Activated naive CD8-positive, alpha-beta T cell treated with anti-CD3 and anti-CD28 coated beads, Interleukin-2, amount 10 ng/mL, durations not matched to agents 7 days and 5 days (primary cell): ENCODE measurements at regions not wholly inside any gene's neighbourhood (a gene's known extent, or its start where the extent isn't known, plus 50 kb on each side); places are given as distances from the start of the nearest gene placed in this dataset.
"Not testable (repeated sequence)": the region's sequence is repeated elsewhere in the genome, so short reads cannot be mapped to it uniquely, and the experiment has no call there.

Experiments used
- ATAC-seq: fragments of 150-1000 bp; cut with Tn5 transposase; one replicate; pipeline ENCODE4 v1.10.0; 2021; ENCODE audit warnings: low read depth, moderate library complexity
- POLR2A ChIA-PET: fragments of 350-600 bp; sonication (Branson Sonifier 250); formaldehyde crosslinking; loops from one replicate; lab custom pipeline; 2021; ENCODE audit warnings: antibody characterized with exemption; lab: Charles Lee
- DNase-seq: peaks from one replicate; pipeline ENCODE4 v3.0.0; 2021
- H3K27ac Mint-ChIP-seq: one replicate; pipeline ENCODE4 v1.8.0; 2022; ENCODE audit warnings: mild to moderate bottlenecking, mixed read lengths
- H3K27me3 Mint-ChIP-seq: one replicate; pipeline ENCODE4 v1.8.0; 2022; ENCODE audit warnings: mild to moderate bottlenecking, moderate library complexity, mixed read lengths
- H3K36me3 Mint-ChIP-seq: one replicate; pipeline ENCODE4 v1.8.0; 2021; ENCODE audit warnings: mild to moderate bottlenecking, mixed read lengths
- H3K4me1 Mint-ChIP-seq: one replicate; pipeline ENCODE4 v1.8.0; 2021; ENCODE audit warnings: mixed read lengths
- H3K4me3 Mint-ChIP-seq: one replicate; pipeline ENCODE4 v1.8.0; 2022; ENCODE audit warnings: mild to moderate bottlenecking, moderate library complexity, mixed read lengths
- H3K9me3 Mint-ChIP-seq: one replicate; pipeline ENCODE4 v1.8.0; 2021; ENCODE audit warnings: mixed read lengths

DNA sequence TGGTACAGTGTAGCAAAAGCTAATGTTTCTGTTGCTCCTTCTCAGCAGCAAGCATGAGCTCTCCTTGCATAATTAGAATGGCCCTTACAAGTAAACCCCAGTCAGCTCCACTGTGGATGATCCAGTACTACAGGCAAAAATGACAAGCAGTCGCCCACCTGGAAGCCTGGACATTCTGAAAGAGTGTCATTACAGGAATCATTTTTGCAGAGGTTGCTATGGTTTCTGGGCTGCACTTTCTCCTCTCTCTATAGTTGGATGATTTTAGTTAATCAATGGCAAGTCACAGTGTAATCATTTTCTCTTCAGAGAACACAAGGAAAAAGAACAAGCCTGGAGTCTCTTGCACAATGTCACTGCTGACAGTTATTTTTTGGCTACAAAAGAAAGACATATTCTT lies 102.9 kb upstream of the MYO3A start:
- ATAC-seq (no peak), DNase-seq (no peak)
- Mint-ChIP-seq H3K4me3 (no peak overlapping the region), H3K36me3 (no peaks in the 10 kb centered on the region), H3K9me3 (no peaks in the 10 kb centered on the region), H3K27ac (no peak overlapping the region), H3K4me1 (no peaks in the 10 kb centered on the region), H3K27me3 (peaks cover 4% of the 10 kb centered on the region)
- POLR2A ChIA-PET, result no interaction called here

DNA sequence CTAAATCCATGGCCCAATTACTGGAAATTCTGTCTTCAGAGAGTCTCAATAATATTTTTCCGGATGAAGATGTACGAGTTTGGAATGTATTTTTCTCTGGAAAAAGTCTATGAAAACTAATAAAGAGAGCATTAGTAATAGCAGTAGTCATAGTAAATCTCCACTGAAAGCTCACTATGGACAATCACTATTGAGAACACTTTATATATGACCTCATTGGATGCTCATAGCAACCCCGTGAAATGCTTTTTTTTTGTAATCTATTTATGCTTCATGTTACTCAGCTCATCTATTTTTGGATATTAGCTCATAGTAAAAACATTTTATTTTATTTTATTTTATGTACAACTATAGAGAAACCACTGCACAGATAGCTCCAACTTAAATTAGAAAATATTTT lies 94.3 kb upstream of the MYO3A start:
- POLR2A ChIA-PET, result no interaction called here
- DNase-seq, result no peak
- ATAC-seq, result no peak
- Mint-ChIP-seq H3K36me3 (no peaks in the 10 kb centered on the region), H3K27ac (no peak overlapping the region), H3K4me1 (no peaks in the 10 kb centered on the region), H3K4me3 (no peak overlapping the region), H3K9me3 (peaks cover 1% of the 10 kb centered on the region), H3K27me3 (no peaks in the 10 kb centered on the region)

DNA sequence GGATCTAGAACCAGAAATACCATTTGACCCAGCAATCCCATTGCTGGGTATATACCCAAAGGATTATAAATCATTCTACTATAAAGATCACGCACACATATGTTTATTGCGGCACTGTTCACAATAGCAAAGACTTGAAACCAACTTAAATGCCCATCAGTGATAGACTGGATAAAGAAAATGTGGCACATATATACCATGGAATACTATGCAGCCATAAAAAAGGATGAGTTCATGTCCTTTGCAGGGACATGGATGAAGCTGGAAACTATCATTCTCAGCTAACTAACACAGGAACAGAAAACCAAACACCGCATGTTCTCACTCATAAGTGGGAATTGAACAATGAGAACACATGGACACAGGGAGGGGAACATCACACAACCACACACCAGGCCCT lies 93.2 kb upstream of the MYO3A start:
- H3K4me3 Mint-ChIP-seq, H3K4me1 Mint-ChIP-seq, POLR2A ChIA-PET, H3K36me3 Mint-ChIP-seq, DNase-seq, H3K27ac Mint-ChIP-seq, H3K27me3 Mint-ChIP-seq, ATAC-seq, H3K9me3 Mint-ChIP-seq: not testable (repeated sequence)

DNA sequence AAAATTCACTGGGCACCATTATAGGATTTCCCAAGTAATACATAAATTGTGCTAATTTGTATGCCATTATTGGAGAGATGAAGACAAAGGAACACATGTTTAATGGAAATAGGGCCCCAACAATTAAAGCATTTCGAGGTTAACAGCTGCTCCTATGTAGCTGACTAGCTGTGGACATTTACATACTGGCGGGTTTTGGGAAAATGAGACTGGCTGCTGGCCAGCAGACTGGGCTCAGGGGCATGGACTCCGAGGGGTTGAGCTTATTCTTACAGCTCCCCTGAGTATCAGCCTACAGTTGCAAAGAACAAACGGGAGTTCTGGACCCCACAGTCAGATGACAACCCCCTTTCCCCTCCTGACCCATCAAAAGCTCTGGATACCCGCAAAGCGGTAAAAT lies 91.9 kb upstream of the MYO3A start:
- Mint-ChIP-seq H3K4me3 (no peak overlapping the region), H3K27ac (no peak overlapping the region), H3K9me3 (peaks cover 1% of the 10 kb centered on the region), H3K27me3 (peaks cover 2% of the 10 kb centered on the region), H3K4me1 (no peaks in the 10 kb centered on the region), H3K36me3 (no peaks in the 10 kb centered on the region)
- POLR2A ChIA-PET, result no interaction called here
- DNase-seq, result no peak
- ATAC-seq, result no peak

DNA sequence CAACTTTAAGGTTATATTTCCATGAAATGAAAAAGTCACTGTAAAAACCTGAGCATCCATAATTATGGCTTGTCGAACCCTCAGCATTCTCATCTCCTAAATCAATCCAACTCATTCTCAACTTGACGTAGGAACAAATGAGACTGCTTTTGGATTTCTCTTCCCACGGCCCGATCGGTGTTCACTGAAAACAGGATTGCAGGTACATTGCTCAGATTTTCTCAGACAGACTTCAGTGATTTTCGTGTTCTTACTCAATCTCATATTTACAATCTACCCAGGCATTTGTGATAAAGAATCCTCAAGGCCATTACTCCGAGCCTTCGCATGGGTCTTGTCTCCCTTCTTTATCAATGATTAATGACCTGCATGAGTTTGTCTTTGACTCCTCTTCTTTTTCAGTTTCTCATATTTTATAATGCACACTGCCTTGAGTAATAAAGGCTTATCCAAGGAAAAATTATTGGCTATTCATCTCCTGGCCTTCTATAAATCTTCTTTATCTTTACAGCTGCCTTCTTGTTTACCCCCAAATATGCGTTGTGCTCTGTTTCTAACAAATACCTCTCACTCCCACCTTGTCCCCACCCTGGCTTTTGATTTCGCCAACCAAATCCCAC lies 90.4 kb upstream of the MYO3A start:
- Mint-ChIP-seq H3K4me1 (no peaks in the 10 kb centered on the region), H3K27ac (no peak overlapping the region), H3K9me3 (peaks cover 1% of the 10 kb centered on the region), H3K27me3 (peaks cover 2% of the 10 kb centered on the region), H3K36me3 (no peaks in the 10 kb centered on the region), H3K4me3 (no peak overlapping the region)
- DNase-seq (no peak), ATAC-seq (no peak)
- POLR2A ChIA-PET, result no interaction called here

DNA sequence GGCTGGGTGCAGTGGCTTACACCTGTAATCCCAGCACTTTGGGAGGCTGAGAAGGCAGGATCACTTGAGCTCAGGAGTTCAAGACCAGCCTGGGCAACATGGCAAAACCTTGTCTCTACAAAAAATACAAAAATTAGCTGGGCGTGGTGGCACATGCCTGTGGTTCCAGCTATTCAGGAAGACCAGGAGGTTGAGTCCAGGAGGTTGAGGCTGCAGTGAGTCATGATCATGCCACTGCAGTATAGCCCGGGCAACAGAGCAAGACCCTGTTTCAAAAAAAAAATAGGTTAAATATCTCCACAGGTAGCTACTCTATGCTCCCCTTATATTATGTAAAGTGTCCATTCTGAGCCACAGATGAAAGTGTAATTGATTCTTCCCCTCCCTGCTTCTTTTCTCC lies 89.3 kb upstream of the MYO3A start:
- H3K9me3 Mint-ChIP-seq, DNase-seq, H3K36me3 Mint-ChIP-seq, ATAC-seq, H3K4me1 Mint-ChIP-seq, H3K27me3 Mint-ChIP-seq, H3K4me3 Mint-ChIP-seq, H3K27ac Mint-ChIP-seq, POLR2A ChIA-PET: not testable (repeated sequence)

DNA sequence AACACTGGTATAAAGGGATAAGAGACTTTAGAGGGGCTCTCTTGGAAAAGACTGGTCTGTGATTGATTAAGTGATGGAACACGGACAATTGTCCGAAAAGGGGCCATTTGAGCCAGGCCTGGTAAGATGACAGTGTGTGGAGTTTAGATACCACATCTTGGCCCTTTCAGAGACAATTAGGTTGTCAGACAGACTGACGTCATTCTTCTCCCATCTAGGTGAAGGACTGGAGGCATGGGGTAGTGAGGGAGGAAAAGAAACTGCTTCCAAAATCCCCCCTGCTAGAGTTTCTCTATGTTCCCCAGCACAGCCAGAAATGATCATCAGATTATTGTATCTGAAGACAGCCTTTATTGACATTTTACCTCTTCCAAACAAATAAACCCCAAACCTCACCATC lies 84.8 kb upstream of the MYO3A start:
- Mint-ChIP-seq H3K27me3 (peaks cover 5% of the 10 kb centered on the region), H3K27ac (no peak overlapping the region), H3K36me3 (no peaks in the 10 kb centered on the region), H3K4me1 (no peaks in the 10 kb centered on the region), H3K9me3 (peaks cover 2% of the 10 kb centered on the region), H3K4me3 (no peak overlapping the region)
- ATAC-seq (no peak), DNase-seq (no peak)
- POLR2A ChIA-PET, result no interaction called here

DNA sequence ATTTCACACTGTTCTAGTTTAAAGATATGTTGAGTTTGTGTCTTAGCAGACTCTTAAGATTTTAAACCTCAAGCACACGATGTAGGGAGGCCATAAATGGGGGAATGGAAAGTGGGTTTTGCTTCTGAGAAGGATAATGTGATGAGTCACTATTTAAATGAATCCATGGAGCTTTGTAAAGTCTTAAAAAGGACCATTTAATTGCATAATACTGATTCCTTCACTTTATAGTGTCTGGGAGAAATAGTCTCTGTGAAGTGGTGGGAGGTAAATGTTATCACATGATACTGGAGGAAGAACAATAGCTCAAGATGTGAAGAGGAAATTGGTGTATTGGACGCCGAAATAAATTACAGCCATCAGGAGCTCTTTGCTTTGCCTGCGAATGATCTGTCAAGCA lies 84.0 kb upstream of the MYO3A start:
- Mint-ChIP-seq H3K36me3 (no peaks in the 10 kb centered on the region), H3K4me3 (no peak overlapping the region), H3K9me3 (peaks cover 2% of the 10 kb centered on the region), H3K27ac (no peak overlapping the region), H3K27me3 (peaks cover 4% of the 10 kb centered on the region), H3K4me1 (no peaks in the 10 kb centered on the region)
- DNase-seq, result no peak
- ATAC-seq, result no peak
- POLR2A ChIA-PET, result no interaction called here

DNA sequence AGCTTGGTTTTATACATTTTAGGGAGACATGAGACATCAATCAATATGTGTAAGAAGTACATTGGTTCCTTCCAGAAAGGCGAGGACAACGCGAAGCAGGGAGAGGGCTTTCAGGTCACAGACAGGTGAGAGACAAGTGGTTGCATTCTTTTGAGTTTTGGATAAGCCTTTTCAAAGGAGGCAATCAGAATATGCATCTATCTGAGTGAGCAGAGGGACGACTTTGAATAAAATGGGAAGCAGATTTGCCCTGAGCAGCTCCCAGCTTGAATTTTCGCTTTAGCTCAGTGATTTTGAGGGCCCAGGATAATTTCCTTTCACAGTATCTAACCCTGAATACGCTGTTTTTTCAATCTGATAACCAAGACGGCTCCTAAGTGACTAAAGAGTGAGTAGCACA lies 82.5 kb upstream of the MYO3A start:
- Mint-ChIP-seq H3K4me3 (no peak overlapping the region), H3K27me3 (peaks cover 2% of the 10 kb centered on the region), H3K4me1 (no peaks in the 10 kb centered on the region), H3K36me3 (no peaks in the 10 kb centered on the region), H3K27ac (no peak overlapping the region), H3K9me3 (peaks cover 2% of the 10 kb centered on the region)
- DNase-seq (no peak), ATAC-seq (no peak)
- POLR2A ChIA-PET, result no interaction called here

DNA sequence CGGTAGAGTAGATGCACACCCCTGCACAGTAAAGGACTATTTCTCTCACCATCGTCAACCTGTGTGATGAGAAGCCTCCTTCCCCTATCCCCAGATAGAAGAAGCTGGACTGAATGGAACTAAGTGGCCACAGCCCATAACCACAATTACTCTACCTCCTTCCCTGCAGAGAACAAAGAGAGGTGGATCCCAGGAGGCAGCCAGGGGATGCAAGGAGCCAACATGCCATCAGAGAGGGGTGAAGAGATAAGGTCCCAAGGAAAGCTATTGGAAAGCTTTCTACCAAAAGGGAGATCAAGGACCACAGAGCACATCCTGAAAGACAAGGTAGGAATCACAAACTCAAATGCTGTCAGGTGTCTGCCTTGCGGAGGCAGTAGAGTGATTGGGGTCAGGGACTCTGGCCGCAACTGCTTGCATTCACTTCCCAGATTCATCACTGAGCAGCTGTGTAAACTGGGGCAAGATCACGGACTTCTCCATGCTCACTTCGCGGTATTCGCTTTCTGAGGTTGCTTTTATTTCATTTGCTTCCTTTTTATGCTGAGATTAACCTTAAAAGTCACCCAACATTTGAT lies 81.6 kb upstream of the MYO3A start:
- POLR2A ChIA-PET, result no interaction called here
- Mint-ChIP-seq H3K4me3 (no peak overlapping the region), H3K36me3 (no peaks in the 10 kb centered on the region), H3K27me3 (peaks cover 2% of the 10 kb centered on the region), H3K4me1 (no peaks in the 10 kb centered on the region), H3K9me3 (peaks cover 2% of the 10 kb centered on the region), H3K27ac (no peak overlapping the region)
- ATAC-seq (no peak), DNase-seq (no peak)

DNA sequence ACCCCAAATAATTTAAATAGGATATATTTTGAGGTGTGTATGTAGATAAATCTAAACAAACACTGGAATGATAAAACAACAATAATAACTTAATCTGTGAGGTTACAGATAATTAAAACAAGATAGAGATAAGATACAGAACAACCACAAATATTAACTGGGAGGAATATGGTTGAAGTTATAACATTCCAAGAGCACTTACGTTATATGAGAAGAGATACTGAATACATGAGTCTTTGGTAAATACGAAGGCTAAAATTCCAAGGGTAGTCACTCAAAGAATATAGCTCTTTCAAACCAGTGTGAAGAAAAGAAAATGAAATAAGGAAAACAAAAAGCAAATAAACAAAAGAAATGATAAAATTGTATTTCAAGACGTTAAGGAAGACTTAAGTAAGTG lies 76.0 kb upstream of the MYO3A start:
- no peak for DNase-seq
- Mint-ChIP-seq H3K27me3 (peaks cover 3% of the 10 kb centered on the region), H3K4me1 (no peaks in the 10 kb centered on the region), H3K4me3 (no peak overlapping the region), H3K9me3 (no peaks in the 10 kb centered on the region), H3K36me3 (no peaks in the 10 kb centered on the region), H3K27ac (no peak overlapping the region)
- no peak for ATAC-seq
- POLR2A ChIA-PET, result no interaction called here

DNA sequence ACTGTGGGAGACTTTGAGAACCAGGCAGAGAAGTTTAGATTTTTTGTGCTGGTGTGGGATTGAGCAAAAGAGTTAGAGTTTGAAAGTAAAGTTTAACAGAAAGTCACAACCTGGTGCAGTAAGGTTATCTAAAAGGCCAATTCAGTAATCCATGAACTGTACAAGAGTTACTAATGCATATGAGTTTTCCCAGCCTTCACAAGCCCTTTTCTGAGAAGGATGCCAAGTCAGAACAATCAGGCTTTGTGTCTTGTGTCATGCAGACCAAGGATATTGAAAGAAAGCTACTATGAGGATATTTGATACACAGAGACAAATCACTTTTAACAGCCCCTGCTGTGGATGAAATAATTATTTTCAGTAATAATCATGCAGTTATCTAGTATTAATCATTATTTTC lies 68.8 kb upstream of the MYO3A start:
- no peaks in the 10 kb centered on the region for H3K36me3 Mint-ChIP-seq
- H3K27ac Mint-ChIP-seq, result no peak overlapping the region
- POLR2A ChIA-PET, result no interaction called here
- no peaks in the 10 kb centered on the region for H3K4me1 Mint-ChIP-seq
- DNase-seq, result no peak
- peaks cover 3% of the 10 kb centered on the region for H3K27me3 Mint-ChIP-seq
- H3K9me3 Mint-ChIP-seq, result no peaks in the 10 kb centered on the region
- no peak for ATAC-seq
- no peak overlapping the region for H3K4me3 Mint-ChIP-seq

DNA sequence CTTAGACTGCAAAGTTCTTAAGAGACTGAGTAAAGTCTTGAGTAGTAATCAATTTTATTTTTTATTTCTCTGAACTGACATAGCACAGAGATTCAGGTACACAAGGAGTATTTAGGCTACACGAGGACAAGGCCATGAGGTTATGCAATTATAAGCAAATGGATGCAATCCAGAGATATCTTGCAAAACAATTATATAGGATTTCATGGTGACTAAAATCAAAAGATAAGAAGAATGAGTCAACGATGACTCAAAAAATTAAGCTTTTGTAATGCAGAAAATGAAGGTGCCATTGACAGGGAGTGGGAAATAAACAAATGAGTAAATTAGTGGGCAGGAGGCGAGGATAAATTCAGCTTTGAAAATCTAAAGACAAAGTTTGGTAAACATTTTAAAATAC lies 66.7 kb upstream of the MYO3A start:
- H3K27me3 Mint-ChIP-seq, result no peaks in the 10 kb centered on the region
- ATAC-seq, result no peak

DNA sequence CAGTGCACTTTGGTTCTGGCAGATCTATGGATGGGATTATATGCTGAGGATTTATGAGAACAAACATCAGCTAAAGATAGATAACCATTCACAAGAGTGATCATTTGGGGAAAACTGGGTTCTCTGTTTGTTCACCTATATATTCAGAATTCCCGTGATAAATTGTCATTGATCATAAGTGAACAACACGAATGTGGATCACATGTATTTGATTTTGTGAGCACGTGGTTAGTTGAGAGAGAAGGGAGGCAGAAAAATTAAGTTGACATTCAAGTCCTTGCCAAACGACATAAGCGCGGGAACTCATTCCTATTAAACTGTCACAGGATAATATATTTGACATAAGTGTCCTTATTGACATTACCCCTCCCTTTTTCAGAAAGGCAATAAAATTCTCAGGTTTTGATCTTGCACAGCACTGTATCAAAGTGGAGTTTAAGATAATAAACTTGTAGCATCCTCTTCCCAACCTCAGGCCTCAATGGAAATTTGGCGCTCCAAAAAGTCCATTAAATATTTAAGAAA lies 64.9 kb upstream of the MYO3A start:
- H3K27me3 Mint-ChIP-seq, result no peaks in the 10 kb centered on the region
- H3K27ac Mint-ChIP-seq, result no peak overlapping the region
- DNase-seq, result no peak
- no peak for ATAC-seq
- H3K9me3 Mint-ChIP-seq, result no peaks in the 10 kb centered on the region
- no peaks in the 10 kb centered on the region for H3K36me3 Mint-ChIP-seq
- H3K4me1 Mint-ChIP-seq, result no peaks in the 10 kb centered on the region
- POLR2A ChIA-PET, result no interaction called here
- H3K4me3 Mint-ChIP-seq, result no peak overlapping the region

More for the DNA sequence above, 66.7 kb upstream of the MYO3A start:
- H3K9me3 Mint-ChIP-seq, result no peaks in the 10 kb centered on the region
- H3K36me3 Mint-ChIP-seq, result no peaks in the 10 kb centered on the region
- no peaks in the 10 kb centered on the region for H3K4me1 Mint-ChIP-seq
- POLR2A ChIA-PET, result no interaction called here
- no peak overlapping the region for H3K27ac Mint-ChIP-seq
- DNase-seq, result no peak
- H3K4me3 Mint-ChIP-seq, result no peak overlapping the region
